PC-3 (cell line): ENCODE measurements at regions not wholly inside any gene's neighbourhood (a gene's known extent, or its start where the extent isn't known, plus 50 kb on each side); places are given as distances from the start of the nearest gene placed in this dataset.
A peak's percentile ranks its signal among the peaks of the same experiment; 100 is the strongest.

ENCODE experiments used
- ATAC-seq: fragments of 200-7000 bp; cut with Tn5 transposase; 2 replicates; pipeline ENCODE4 v1.9.1; 2020; ENCODE audit warnings: mild to moderate bottlenecking, moderate library complexity
- BruUV-seq: library from RNA; stranded (reverse); fragments of 400-500 nt; replicated peaks from 2 replicates; lab custom pipeline; 2021; lab: Mats Ljungman, UMichigan
- CTCF ChIA-PET: fragments of 300-600 bp; sonication (Branson Sonifier 250); formaldehyde crosslinking; loops from one replicate; lab custom pipeline; 2022; ENCODE audit warnings: antibody characterized with exemption; lab: Charles Lee
- POLR2A ChIA-PET: fragments of 300-600 bp; sonication (Branson Sonifier 250); formaldehyde crosslinking; loops from one replicate; lab custom pipeline; 2022; ENCODE audit warnings: antibody characterized with exemption; ENCODE audit not compliant: unreplicated experiment; lab: Charles Lee
- DNase-seq: peaks from one replicate; pipeline ENCODE4 v3.0.0-alpha.2; 2015
- H2AFZ ChIP-seq: fragments of 300-600 bp; sonication (generic); 2 replicates; pipeline ENCODE4 v1.6.0; 2016; ENCODE audit warnings: antibody characterized with exemption, low read length
- H3F3A ChIP-seq: fragments of 300-600 bp; sonication (generic); one replicate; pipeline ENCODE4 v1.6.0; 2017; ENCODE audit warnings: antibody characterized with exemption, low read length, control low read depth, mild to moderate bottlenecking; ENCODE audit not compliant: unreplicated experiment
- H3K27ac ChIP-seq: fragments of 300-600 bp; sonication (generic); 2 replicates; pipeline ENCODE4 v1.5.1; 2016; ENCODE audit warnings: mild to moderate bottlenecking, low read length
- H3K27me3 ChIP-seq: fragments of 300-600 bp; sonication (generic); 2 replicates; pipeline ENCODE4 v1.6.1; 2016; ENCODE audit warnings: low read length, mixed read lengths
- H3K36me3 ChIP-seq: fragments of 300-600 bp; sonication (generic); 2 replicates; pipeline ENCODE4 v1.6.1; 2016; ENCODE audit warnings: low read depth, mixed run types, low read length, mixed read lengths
- H3K4me1 ChIP-seq: fragments of 300-600 bp; sonication (generic); 2 replicates; pipeline ENCODE4 v1.5.1; 2016; ENCODE audit warnings: low read length; ENCODE audit not compliant: insufficient read depth
- H3K4me2 ChIP-seq: fragments of 300-600 bp; sonication (generic); 2 replicates; pipeline ENCODE4 v1.6.0; 2016; ENCODE audit warnings: low read length
- H3K4me3 ChIP-seq: fragments of 300-600 bp; sonication (generic); 2 replicates; pipeline ENCODE4 v1.5.1; 2016; ENCODE audit warnings: mild to moderate bottlenecking, low read length, mixed read lengths
- H3K79me2 ChIP-seq: fragments of 300-600 bp; sonication (generic); 2 replicates; pipeline ENCODE4 v1.6.1; 2017; ENCODE audit warnings: low read length, mixed read lengths
- H3K9ac ChIP-seq: fragments of 300-600 bp; sonication (generic); 2 replicates; pipeline ENCODE4 v1.6.0; 2016; ENCODE audit warnings: mild to moderate bottlenecking, low read length
- H3K9me2 ChIP-seq: fragments of 300-600 bp; sonication (generic); replicated peaks from 2 replicates; pipeline ENCODE4 v1.6.1; 2016; ENCODE audit warnings: mixed run types, low read length, mixed read lengths
- H3K9me3 ChIP-seq: fragments of 300-600 bp; sonication (generic); 2 replicates; pipeline ENCODE4 v1.6.1; 2016; ENCODE audit warnings: low read length, mixed read lengths
- H4K20me1 ChIP-seq: fragments of 300-600 bp; sonication (generic); 2 replicates; pipeline ENCODE4 v1.6.1; 2016; ENCODE audit warnings: low read length, mixed read lengths
- CTCF ChIP-seq: fragments of 300-600 bp; sonication (generic); conservative IDR thresholded peaks from 2 replicates; pipeline ENCODE4 v1.5.1; 2017; ENCODE audit warnings: antibody characterized with exemption, low read depth, mild to moderate bottlenecking, low read length
- EZH2 ChIP-seq: fragments of 300-600 bp; sonication (generic); IDR thresholded peaks from one replicate; pipeline ENCODE4 v1.6.1; 2017; ENCODE audit warnings: antibody characterized with exemption, mild to moderate bottlenecking, low read length; ENCODE audit not compliant: unreplicated experiment
- EZH2phosphoT487 ChIP-seq: fragments of 300-600 bp; sonication (generic); IDR thresholded peaks from 2 replicates; pipeline ENCODE4 v1.6.1; 2018; ENCODE audit warnings: mild to moderate bottlenecking, antibody characterized with exemption, low read length, borderline replicate concordance
- intact Hi-C: fragments of 100-400 bp; cut with micrococcal nuclease; formaldehyde crosslinking; loops from 2 replicates; pipeline ENCODE4 v1.9.0; 2023

- TF ChIP-seq EZH2 (no peak), CTCF (no peak), EZH2phosphoT487 (no peak)
- Histone ChIP-seq H2AFZ (no peak overlapping the region), H3K79me2 (no peaks in the 10 kb centered on the region), H3K9ac (no peak overlapping the region), H3F3A (no peaks in the 10 kb centered on the region), H3K9me3 (no peaks in the 10 kb centered on the region), H3K4me3 (no peak overlapping the region), H3K4me2 (no peak overlapping the region), H3K4me1 (no peaks in the 10 kb centered on the region), H3K27me3 (no peaks in the 10 kb centered on the region), H3K36me3 (no peaks in the 10 kb centered on the region), H4K20me1 (no peaks in the 10 kb centered on the region), H3K9me2 (no peaks in the 10 kb centered on the region), H3K27ac (no peak overlapping the region)
- CTCF ChIA-PET: no interaction called here
- BruUV-seq: no TSS peak
- ATAC-seq (no peak; the same call in 1 of the 2 replicates), DNase-seq (no peak)
- intact Hi-C loops: no loop called here
- POLR2A ChIA-PET: no interaction called here
Measured at GRCh38 chr6:134632024-134632423, 314.1 kb upstream of the SGK1 start.

DNA sequence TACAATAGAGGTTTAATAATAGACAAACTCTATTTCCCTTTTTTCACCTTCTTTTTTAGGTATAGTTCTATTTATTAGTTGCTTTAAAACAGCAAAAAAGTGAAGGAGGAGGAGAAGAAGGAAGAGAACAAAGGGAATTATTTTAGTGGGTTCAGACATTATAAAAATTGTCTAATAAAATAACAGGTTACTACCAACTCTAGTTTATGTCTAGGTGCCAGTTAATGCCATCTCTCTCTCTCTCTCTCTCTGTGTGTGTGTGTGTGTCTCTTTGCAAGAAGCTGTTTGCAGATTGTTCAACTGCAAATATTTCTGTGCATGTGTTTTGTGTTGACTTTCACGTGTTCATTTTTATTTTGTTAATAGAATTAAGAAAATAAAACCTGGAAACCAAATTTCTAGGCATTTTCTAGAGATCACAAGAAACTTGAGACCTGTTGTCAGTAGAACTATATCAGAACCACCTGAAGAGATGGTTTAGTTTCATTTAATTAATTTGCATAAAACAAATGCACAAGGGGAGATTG lies 313.5 kb upstream of the SGK1 start:
- Histone ChIP-seq H3F3A (no peaks in the 10 kb centered on the region), H3K9me3 (no peaks in the 10 kb centered on the region), H3K36me3 (no peaks in the 10 kb centered on the region), H3K9ac (no peak overlapping the region), H3K9me2 (no peaks in the 10 kb centered on the region), H3K4me2 (no peak overlapping the region), H3K4me3 (no peak overlapping the region), H2AFZ (no peak overlapping the region), H3K4me1 (no peaks in the 10 kb centered on the region), H3K79me2 (no peaks in the 10 kb centered on the region), H4K20me1 (no peaks in the 10 kb centered on the region), H3K27ac (no peak overlapping the region), H3K27me3 (no peaks in the 10 kb centered on the region)
- intact Hi-C loops: no loop called here
- no peak for DNase-seq
- TF ChIP-seq CTCF: no peak
- no peak for TF ChIP-seq EZH2phosphoT487
- TF ChIP-seq EZH2: no peak
- ChIA-PET CTCF (no interaction called here), POLR2A (no interaction called here)
- no TSS peak for BruUV-seq
- ATAC-seq: no peak

DNA sequence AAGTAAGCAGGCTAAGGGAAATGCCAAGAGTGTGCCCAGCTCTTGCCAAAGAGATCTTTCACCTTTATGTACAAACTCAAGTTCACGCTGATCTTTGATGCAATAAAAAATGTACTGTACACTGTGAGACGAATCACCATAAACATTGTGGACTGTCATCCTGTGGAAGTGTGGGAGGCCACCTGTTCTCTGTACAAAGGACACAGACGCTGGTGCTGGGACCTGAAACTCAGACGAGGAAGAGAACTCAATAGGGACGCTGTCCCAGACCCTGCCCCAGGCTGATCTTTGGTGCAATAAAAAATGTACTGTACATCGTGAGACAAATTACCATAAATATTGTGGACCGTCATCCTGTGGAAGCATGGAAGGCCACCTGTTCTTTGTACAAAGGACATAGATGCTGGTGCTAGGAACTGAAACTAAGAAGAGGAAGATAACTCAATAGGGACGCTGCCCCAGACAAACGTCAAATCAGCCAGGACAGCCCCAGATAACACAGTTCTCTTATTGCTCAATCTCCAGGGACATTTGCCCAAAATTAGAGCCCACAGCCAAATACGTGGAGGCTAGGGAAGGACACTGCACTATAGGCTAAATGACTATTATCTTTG lies 312.7 kb upstream of the SGK1 start:
- intact Hi-C loops: no loop called here
- Histone ChIP-seq H3K79me2 (no peaks in the 10 kb centered on the region), H3K27me3 (no peaks in the 10 kb centered on the region), H3K36me3 (no peaks in the 10 kb centered on the region), H2AFZ (0 out of 2 replicates have a peak overlapping the region, but pooled peaks have one; percentile 20), H3K4me2 (no peak overlapping the region), H3K9me3 (no peaks in the 10 kb centered on the region), H3K9ac (no peak overlapping the region), H3K27ac (no peak overlapping the region), H3K4me3 (no peak overlapping the region), H3F3A (no peaks in the 10 kb centered on the region), H4K20me1 (no peaks in the 10 kb centered on the region), H3K9me2 (no peaks in the 10 kb centered on the region), H3K4me1 (no peaks in the 10 kb centered on the region)
- TF ChIP-seq EZH2phosphoT487 (no peak), EZH2 (no peak), CTCF (no peak)
- no peak for ATAC-seq
- BruUV-seq: no TSS peak
- ChIA-PET CTCF (no interaction called here), POLR2A (no interaction called here)
- DNase-seq: no peak
